Loucy (cell line): ENCODE measurements at regions not wholly inside any gene's neighbourhood (a gene's known extent, or its start where the extent isn't known, plus 50 kb on each side); places are given as distances from the start of the nearest gene placed in this dataset.

Experiments used
- CTCF ChIP-seq: fragments of 200-600 bp; sonication (generic); conservative IDR thresholded peaks from 2 replicates; pipeline ENCODE4 v1.5.1; 2014; ENCODE audit warnings: mild to moderate bottlenecking, antibody characterized with exemption, low read length
- EZH2phosphoT487 ChIP-seq: fragments of 200-600 bp; IDR thresholded peaks from 2 replicates; pipeline ENCODE4 v1.6.1; 2018; ENCODE audit warnings: antibody characterized with exemption, mild to moderate bottlenecking, moderate library complexity, borderline replicate concordance

DNA sequence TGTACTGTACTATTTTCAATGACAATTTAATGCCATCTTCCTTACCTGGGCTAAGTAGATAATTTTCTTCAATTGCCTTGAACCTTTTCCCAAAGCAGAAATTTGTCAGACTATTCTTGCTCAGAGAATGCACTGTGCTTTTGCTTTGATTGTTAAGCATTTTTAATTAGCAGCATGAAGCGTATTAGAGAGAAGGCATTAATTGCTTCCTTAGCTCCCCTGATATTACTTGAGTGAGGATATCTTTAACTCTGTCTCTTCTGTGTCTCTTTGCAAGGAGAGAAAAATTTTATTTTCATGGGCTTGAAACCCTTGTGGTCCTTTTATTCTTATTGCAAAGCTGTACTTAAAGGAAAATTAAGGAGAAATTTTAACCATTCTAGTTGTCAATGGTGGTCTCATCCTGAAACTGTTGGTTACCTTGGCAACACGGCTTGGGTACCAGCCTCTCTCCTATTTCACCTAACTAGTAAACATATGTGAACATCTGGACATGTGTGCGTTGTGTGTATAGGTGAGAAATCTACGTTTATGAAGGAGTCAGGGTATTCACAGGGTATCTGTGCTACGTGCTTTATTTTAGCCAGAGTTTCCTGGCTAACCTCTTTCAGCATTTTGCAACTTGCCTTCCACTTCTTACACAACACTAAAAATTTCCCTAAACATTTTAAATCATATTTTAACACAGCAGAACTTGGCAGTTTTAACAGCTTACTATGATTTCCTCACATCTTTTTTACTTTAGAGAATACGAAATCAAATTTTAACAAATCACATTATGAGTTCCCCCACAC lies 225.5 kb downstream of the KLF5 start:
- TF ChIP-seq CTCF (no peak), EZH2phosphoT487 (no peak)
